ENCODE measurements at regions not wholly inside any gene's neighbourhood (a gene's known extent, or its start where the extent isn't known, plus 50 kb on each side); places are given as distances from the start of the nearest gene placed in this dataset.

DNA sequence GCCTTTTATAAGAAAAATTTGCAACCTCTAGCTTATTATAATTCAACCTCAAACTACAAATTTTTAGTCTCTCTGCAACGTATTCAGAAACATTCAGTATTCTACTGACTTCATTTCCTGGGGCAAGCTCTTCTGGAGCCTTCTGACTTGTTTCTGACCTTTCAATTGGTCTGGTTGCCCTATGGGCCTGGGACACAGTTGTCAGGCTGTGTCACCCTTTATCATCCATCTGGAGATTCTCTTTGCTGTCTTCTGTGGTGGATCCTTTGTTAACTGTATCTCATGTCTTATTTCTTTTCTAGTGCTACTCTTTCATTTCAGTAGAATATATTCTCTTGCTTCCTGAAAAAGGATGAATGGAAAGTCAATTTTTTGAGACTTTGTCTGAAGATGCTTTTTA lies 55.1 kb upstream of the PGRMC2 start:
- Histone ChIP-seq H3K36me3 (replicated peaks) (no peaks in the 10 kb centered on the region), H3K9me3 (no peaks in the 10 kb centered on the region), H3K27me3 (ENCODE audit: low read depth) (no peaks in the 10 kb centered on the region), H3K4me3 (no peak overlapping the region), H3K4me1 (peaks cover under 1% of the 10 kb centered on the region; the same call in 1 of the 2 replicates)
- DNase-seq (ENCODE audit: low spot score in 2 of 2): no peak
- in situ Hi-C loops (cut with MboI; ENCODE audit: low sequenced_read_pairs): no loop called here

DNA sequence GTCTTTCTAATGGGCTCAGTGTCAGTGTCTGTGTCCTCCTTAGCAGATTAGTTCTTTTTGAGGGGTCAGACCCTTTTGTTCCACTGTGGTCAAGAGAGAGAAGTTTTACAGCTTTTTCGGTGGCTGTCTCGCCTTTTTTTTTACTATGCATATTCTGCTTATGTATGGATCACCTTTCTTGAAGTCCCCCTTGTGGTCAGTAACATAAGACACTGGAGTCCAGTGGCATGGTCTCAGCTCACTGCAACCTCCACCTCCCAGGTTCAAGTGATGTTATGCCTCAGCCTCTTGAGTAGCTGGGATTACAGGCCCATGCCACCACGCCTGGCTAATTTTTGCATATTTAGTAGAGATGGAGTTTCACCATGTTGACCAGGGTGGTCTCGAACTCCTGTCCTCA lies 54.0 kb upstream of the PGRMC2 start:
- Histone ChIP-seq H3K27me3 (ENCODE audit: low read depth) (no peaks in the 10 kb centered on the region), H3K36me3 (replicated peaks) (no peaks in the 10 kb centered on the region), H3K4me3 (no peak overlapping the region), H3K9me3 (no peaks in the 10 kb centered on the region), H3K4me1 (no peaks in the 10 kb centered on the region; the same call in 1 of the 2 replicates)
- DNase-seq (ENCODE audit: low spot score in 2 of 2): no peak
- in situ Hi-C loops (cut with MboI; ENCODE audit: low sequenced_read_pairs): no loop called here

DNA sequence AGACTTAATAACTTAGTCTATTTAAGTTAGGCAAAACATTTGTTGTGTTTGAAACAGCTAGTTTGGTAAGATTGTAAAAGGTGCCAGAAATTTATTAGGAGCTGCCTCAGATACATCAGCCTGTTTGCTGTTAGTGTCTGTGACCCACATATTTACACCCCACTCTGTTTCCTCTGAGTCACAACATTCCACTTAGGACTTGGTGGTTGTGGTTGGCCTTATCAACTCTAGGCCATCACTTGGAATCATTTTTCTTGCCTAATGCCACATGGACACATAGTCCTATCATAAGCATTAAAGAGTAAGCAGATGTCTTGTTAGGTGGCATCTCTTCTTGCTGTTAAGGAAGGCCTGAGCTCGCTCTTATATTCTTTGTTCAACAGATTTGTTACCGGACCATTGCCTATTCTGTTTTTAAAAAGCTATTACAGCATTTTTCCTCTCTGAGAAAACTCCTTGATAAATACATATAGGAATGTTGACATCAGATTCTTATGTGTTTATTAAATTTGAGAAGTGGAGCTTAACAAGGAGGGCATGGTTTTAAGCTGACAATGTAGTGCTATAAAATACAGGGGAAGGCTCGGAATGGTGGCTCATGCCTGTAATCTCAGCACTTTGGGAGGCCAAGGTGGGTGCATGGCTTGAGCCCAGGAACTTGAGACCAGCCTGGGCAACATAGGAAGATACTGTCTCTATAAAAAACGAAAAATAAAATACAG lies 51.2 kb upstream of the PGRMC2 start:
- in situ Hi-C loops (cut with MboI; ENCODE audit: low sequenced_read_pairs): no loop called here
- Histone ChIP-seq H3K27me3 (ENCODE audit: low read depth) (no peaks in the 10 kb centered on the region), H3K4me1 (no peaks in the 10 kb centered on the region), H3K9me3 (no peaks in the 10 kb centered on the region), H3K36me3 (replicated peaks) (no peaks in the 10 kb centered on the region), H3K4me3 (no peak overlapping the region)
- DNase-seq (ENCODE audit: low spot score in 2 of 2): no peak

DNA sequence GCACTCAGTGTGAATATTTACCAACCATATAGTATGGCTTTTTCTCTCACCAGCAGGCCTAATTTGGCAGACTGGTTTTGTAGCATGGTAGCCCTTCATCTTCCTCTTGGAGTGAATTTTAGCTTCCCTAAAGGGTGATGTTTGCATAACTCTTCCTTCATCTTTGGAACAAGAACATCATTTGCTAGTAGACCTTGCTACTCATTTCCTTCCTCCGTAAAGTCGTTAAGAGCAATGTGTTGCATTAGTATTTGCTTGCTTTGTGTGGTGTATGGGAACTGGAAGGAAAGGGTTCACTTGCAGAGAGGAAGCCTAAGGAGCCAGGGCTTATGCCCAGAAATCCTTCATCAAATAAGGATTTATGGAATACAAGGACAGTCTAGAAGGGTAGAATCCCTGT lies 50.2 kb upstream of the PGRMC2 start:
- DNase-seq (ENCODE audit: low spot score in 2 of 2): no peak
- in situ Hi-C loops (cut with MboI; ENCODE audit: low sequenced_read_pairs): no loop called here
- Histone ChIP-seq H3K9me3 (no peaks in the 10 kb centered on the region), H3K36me3 (replicated peaks) (no peaks in the 10 kb centered on the region), H3K4me3 (no peak overlapping the region), H3K27me3 (ENCODE audit: low read depth) (no peaks in the 10 kb centered on the region), H3K4me1 (no peaks in the 10 kb centered on the region)
